ENCODE measurements at regions not wholly inside any gene's neighbourhood (a gene's known extent, or its start where the extent isn't known, plus 50 kb on each side); places are given as distances from the start of the nearest gene placed in this dataset.
A peak's percentile ranks its signal among the peaks of the same experiment; 100 is the strongest.

GRCh38 chr4:125505621-125506020, 190.9 kb downstream of the FAT4 start:
- in situ Hi-C loops (cut with MboI; ENCODE audit: low sequenced_read_pairs): no loop called here
- Histone ChIP-seq H3K9me3 (no peaks in the 10 kb centered on the region; the same call in 1 of the 2 replicates), H3K4me1 (0 out of 2 replicates have a peak, but pooled peaks cover 6% of the 10 kb centered on the region), H3K27me3 (ENCODE audit: low read depth) (no peaks in the 10 kb centered on the region), H3K4me3 (no peak overlapping the region), H3K36me3 (replicated peaks) (no peaks in the 10 kb centered on the region)
- DNase-seq (ENCODE audit: low spot score in 2 of 2): no peak

DNA sequence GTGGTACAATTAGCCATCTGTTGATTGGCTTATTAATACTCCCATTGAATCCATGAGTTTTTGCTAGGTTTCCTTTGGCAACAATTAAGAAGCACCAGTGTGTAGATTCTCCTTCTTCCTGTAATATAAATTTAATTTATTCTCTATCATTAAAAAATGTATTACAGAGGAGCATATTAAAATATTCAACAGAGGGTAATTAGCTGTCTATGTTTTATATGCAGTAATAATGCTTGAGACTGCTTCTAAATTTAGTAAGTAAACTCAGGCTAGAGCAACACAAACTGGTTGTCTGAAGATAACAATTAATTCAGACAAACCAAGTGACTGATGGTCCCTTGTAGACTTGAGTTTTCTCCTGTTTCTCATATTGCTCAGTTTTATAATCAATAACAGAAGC, 192.4 kb downstream of the FAT4 start:
- H3K27me3 ChIP-seq (ENCODE audit: low read depth): no peaks in the 10 kb centered on the region
- no peaks in the 10 kb centered on the region for H3K36me3 ChIP-seq (replicated peaks)
- DNase-seq (ENCODE audit: low spot score in 2 of 2): no peak
- in situ Hi-C loops (cut with MboI; ENCODE audit: low sequenced_read_pairs): no loop called here
- no peak overlapping the region for H3K4me3 ChIP-seq
- no peaks in the 10 kb centered on the region for H3K4me1 ChIP-seq
- no peaks in the 10 kb centered on the region; the same call in 1 of the 2 replicates for H3K9me3 ChIP-seq

DNA sequence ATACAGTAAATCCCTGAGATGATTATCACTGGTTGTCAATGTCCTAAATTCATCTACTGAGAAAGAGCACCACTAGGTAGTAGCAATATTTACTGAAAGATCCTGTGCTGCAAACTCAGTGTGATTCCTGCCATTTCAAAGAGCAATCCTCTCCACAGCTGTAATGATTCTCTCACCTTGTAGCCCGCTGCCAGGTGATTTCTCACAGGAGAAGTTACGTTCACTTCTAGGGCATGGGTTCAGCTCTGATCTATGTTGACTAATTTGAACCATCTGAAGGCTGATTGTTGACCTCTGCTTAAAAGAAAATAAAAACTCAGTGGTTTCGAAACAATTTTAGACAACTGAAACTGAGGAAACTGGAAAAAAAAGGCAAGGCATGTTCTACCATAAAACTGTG, 197.0 kb downstream of the FAT4 start:
- H3K4me3 ChIP-seq: no peak overlapping the region
- in situ Hi-C loops (cut with MboI; ENCODE audit: low sequenced_read_pairs): no loop called here
- no peaks in the 10 kb centered on the region for H3K27me3 ChIP-seq (ENCODE audit: low read depth)
- H3K9me3 ChIP-seq: no peaks in the 10 kb centered on the region; the same call in 1 of the 2 replicates
- H3K36me3 ChIP-seq (replicated peaks): no peaks in the 10 kb centered on the region
- no peak for DNase-seq (ENCODE audit: low spot score in 2 of 2)
- H3K4me1 ChIP-seq: peaks cover 6% of the 10 kb centered on the region; the same call in 1 of the 2 replicates

DNA sequence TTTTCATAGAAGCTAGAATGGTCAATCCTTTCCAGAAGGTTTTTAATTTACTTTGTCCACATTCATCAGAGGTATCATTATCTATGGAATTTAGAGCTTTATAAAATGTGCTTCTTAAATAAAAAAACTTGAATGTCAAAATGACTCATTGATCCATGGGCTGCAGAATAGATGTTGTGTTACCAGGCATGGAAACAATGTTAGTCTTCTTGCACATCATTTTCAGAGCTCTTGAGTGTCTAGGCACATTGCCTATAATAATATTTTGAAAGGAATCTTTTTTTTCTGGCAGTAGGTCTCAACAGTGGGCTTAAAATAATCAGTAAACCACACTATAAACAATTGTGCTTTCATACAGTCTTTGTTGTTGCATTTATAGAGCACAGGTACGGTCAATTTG, 200.3 kb downstream of the FAT4 start:
- Histone ChIP-seq H3K4me3 (no peak overlapping the region), H3K4me1 (peaks cover 29% of the 10 kb centered on the region), H3K36me3 (replicated peaks) (no peaks in the 10 kb centered on the region), H3K27me3 (ENCODE audit: low read depth) (no peaks in the 10 kb centered on the region), H3K9me3 (no peaks in the 10 kb centered on the region)
- DNase-seq (ENCODE audit: low spot score in 2 of 2): no peak
- in situ Hi-C loops (cut with MboI; ENCODE audit: low sequenced_read_pairs): no loop called here

- no peaks in the 10 kb centered on the region for H3K9me3 ChIP-seq
These were observed 203.1 kb downstream of the FAT4 start for GRCh38 chr4:125517831-125518230.

GRCh38 chr4:125518281-125518680, 203.5 kb downstream of the FAT4 start:
- in situ Hi-C loops (cut with MboI; ENCODE audit: low sequenced_read_pairs): no loop called here

More at GRCh38 chr4:125517831-125518230, 203.1 kb downstream of the FAT4 start:
- peak in 1 of 2 experiments; percentile 55 for DNase-seq (ENCODE audit: low spot score in 2 of 2)
- in situ Hi-C loops (cut with MboI; ENCODE audit: low sequenced_read_pairs): no loop called here
- Histone ChIP-seq H3K36me3 (replicated peaks) (no peaks in the 10 kb centered on the region), H3K27me3 (ENCODE audit: low read depth) (no peaks in the 10 kb centered on the region), H3K4me3 (no peak overlapping the region), H3K4me1 (peaks cover 29% of the 10 kb centered on the region)

DNA sequence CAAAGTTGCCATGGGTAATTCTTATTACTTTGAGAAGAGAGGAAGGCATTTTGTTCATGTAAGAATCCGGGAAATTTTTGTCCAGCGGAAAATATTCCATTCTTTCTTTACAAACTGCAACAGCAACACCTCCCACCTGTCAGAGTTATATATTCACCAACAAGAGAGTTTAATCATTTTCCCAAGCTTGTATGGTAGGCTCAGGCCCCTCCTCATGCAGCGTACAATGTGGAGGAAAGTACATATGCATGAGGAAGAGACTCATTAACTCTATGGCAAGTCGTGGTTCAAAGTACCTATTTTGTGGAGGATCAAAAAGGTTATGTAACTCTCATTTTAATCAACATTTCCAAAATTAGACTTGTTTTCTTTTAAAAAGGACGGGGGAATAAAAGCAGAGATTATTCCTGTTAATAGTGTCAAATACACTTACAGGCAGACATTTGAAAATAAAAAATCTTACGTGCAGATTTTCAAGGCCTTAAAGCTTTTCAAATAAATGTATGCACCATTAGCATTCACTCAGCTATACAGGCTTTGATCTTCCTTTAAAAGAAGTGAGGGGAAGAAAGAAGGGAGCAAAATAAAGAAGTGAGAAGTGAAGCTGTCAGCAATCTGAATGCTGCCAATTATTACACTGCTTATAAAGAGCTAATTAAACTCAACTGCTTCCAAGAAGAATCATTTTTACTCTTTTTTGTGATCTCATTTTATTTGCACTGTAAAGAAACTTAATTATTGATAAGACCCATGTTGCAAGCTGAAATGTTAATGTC, 204.8 kb downstream of the FAT4 start:
- no peaks in the 10 kb centered on the region for H3K9me3 ChIP-seq
- in situ Hi-C loops (cut with MboI; ENCODE audit: low sequenced_read_pairs): no loop called here
- DNase-seq (ENCODE audit: low spot score in 2 of 2): peak; percentile 52 to 83
- H3K4me1 ChIP-seq: peaks cover 26% of the 10 kb centered on the region
- H3K36me3 ChIP-seq (replicated peaks): no peaks in the 10 kb centered on the region
- no peak overlapping the region for H3K4me3 ChIP-seq
- H3K27me3 ChIP-seq (ENCODE audit: low read depth): no peaks in the 10 kb centered on the region

More at GRCh38 chr4:125518281-125518680, 203.5 kb downstream of the FAT4 start:
- Histone ChIP-seq H3K9me3 (no peaks in the 10 kb centered on the region), H3K4me1 (peaks cover 26% of the 10 kb centered on the region), H3K4me3 (no peak overlapping the region), H3K36me3 (replicated peaks) (no peaks in the 10 kb centered on the region), H3K27me3 (ENCODE audit: low read depth) (no peaks in the 10 kb centered on the region)
- peak in 1 of 2 experiments; percentile 93 for DNase-seq (ENCODE audit: low spot score in 2 of 2)

DNA sequence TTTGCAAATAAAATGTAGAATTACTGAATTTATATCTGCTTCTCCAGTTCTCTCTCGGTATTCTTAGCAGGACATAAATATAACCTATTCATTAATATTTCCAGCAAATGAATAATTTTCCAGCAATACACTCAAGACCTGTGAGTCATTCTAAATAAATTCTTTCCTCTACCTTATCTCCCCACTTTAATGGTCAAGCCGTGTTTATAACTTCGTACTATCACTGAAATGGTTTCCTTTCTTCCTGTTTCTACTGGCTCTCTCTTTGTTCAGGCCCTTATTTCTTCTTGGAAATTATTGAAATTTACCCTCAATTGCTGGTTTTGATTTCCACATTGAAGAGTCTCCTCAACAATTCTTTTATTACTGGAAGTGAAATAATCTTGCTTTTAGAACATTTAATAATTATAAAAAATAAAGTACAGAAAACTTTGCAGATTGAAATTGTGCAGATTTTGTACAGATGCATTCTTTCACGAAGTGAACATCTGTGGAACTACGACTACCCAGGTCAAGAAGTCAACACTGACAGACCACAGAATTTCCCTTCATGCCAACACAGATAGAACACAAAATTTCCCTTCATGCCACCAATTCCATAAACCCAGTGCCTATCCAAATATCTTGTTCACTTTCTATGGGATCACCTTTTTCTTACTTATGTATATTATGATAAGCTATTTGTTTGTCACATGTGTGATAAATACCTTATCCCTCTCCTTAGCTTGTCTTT, 205.7 kb downstream of the FAT4 start:
- peaks cover 26% of the 10 kb centered on the region for H3K4me1 ChIP-seq
- DNase-seq (ENCODE audit: low spot score in 2 of 2): no peak
- in situ Hi-C loops (cut with MboI; ENCODE audit: low sequenced_read_pairs): no loop called here

DNA sequence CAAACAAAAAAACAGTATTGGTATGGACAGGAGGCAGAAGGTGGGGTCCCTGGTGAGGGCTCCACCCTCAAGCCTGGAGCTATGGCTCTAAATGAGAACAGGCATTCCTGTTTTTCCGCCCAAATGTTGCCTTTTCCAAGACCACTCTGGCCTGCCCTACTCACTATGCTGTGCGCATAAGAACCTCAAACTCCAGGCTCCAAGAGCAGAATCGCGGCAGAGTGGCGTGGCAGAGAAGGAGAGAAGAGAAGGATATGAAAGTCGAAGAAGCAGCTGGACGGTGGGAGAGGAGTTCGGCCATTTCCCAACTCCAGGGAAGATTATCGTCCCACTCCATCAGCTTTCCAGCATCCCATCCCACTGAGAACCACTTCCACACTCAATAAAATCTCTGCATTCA, 207.8 kb downstream of the FAT4 start:
- Histone ChIP-seq H3K27me3 (ENCODE audit: low read depth) (no peaks in the 10 kb centered on the region), H3K4me1 (peaks cover 25% of the 10 kb centered on the region), H3K4me3 (no peak overlapping the region), H3K36me3 (replicated peaks) (no peaks in the 10 kb centered on the region), H3K9me3 (no peaks in the 10 kb centered on the region)
- in situ Hi-C loops (cut with MboI; ENCODE audit: low sequenced_read_pairs): no loop called here
- DNase-seq (ENCODE audit: low spot score in 2 of 2): no peak

More for the DNA sequence above, 205.7 kb downstream of the FAT4 start:
- Histone ChIP-seq H3K27me3 (ENCODE audit: low read depth) (no peaks in the 10 kb centered on the region), H3K4me3 (no peak overlapping the region), H3K36me3 (replicated peaks) (no peaks in the 10 kb centered on the region), H3K9me3 (no peaks in the 10 kb centered on the region)

- Histone ChIP-seq H3K9me3 (no peaks in the 10 kb centered on the region), H3K4me3 (no peak overlapping the region), H3K36me3 (replicated peaks) (no peaks in the 10 kb centered on the region), H3K4me1 (peaks cover 21% of the 10 kb centered on the region), H3K27me3 (ENCODE audit: low read depth) (no peaks in the 10 kb centered on the region)
- no peak for DNase-seq (ENCODE audit: low spot score in 2 of 2)
- in situ Hi-C loops (cut with MboI; ENCODE audit: low sequenced_read_pairs): no loop called here
These were observed 208.2 kb downstream of the FAT4 start for GRCh38 chr4:125522992-125523391.

DNA sequence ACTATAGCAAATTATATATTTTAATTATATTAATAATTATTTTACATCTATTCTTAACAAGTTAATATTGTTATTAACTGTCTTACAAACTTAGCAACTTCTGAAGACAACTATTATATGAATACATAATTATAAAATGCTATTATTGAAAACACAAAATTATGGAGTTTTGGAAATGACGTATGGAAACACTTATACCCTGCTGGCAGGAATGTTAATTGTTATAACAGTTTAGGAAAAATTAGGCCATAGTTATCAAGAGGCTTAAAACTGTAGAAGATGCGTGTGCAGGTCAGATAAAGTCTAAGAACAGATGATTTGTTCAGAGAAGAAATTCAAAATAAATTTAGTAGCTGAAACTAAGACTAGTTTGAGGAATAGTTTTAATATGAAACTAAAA, 211.7 kb downstream of the FAT4 start:
- Histone ChIP-seq H3K4me3 (no peak overlapping the region), H3K9me3 (no peaks in the 10 kb centered on the region), H3K36me3 (replicated peaks) (no peaks in the 10 kb centered on the region), H3K27me3 (ENCODE audit: low read depth) (no peaks in the 10 kb centered on the region), H3K4me1 (no peaks in the 10 kb centered on the region)
- no peak for DNase-seq (ENCODE audit: low spot score in 2 of 2)
- in situ Hi-C loops (cut with MboI; ENCODE audit: low sequenced_read_pairs): no loop called here

- in situ Hi-C loops (cut with MboI; ENCODE audit: low sequenced_read_pairs): no loop called here
- Histone ChIP-seq H3K27me3 (ENCODE audit: low read depth) (no peaks in the 10 kb centered on the region), H3K36me3 (replicated peaks) (no peaks in the 10 kb centered on the region), H3K9me3 (no peaks in the 10 kb centered on the region), H3K4me1 (no peaks in the 10 kb centered on the region), H3K4me3 (no peak overlapping the region)
- DNase-seq (ENCODE audit: low spot score in 2 of 2): no peak
These were observed 212.9 kb downstream of the FAT4 start for GRCh38 chr4:125527681-125528080.

DNA sequence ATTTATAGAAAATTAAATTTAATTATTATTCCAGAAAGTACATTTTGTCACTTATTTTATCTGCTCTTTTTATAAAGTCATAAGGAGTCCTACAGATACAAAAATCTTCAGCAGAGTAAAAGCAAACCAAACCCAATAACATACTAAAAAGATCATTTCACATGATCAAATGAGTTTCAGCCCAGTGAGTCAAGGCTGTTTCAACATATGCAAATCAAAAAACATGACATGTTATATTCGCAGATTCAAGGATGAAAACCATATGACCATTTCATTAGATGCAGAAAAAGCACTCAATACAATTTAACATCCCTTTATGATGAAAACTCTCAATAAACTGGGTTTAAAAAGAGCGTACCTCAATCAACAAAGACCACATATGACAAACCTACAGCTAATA, 214.3 kb downstream of the FAT4 start:
- Histone ChIP-seq H3K4me1 (no peaks in the 10 kb centered on the region), H3K4me3 (no peak overlapping the region), H3K9me3 (no peaks in the 10 kb centered on the region), H3K36me3 (replicated peaks) (no peaks in the 10 kb centered on the region), H3K27me3 (ENCODE audit: low read depth) (no peaks in the 10 kb centered on the region)
- no peak for DNase-seq (ENCODE audit: low spot score in 2 of 2)
- in situ Hi-C loops (cut with MboI; ENCODE audit: low sequenced_read_pairs): no loop called here

- Histone ChIP-seq H3K36me3 (replicated peaks) (no peaks in the 10 kb centered on the region), H3K4me3 (no peak overlapping the region), H3K4me1 (peaks cover 10% of the 10 kb centered on the region), H3K9me3 (peaks cover 3% of the 10 kb centered on the region; the same call in 1 of the 2 replicates), H3K27me3 (ENCODE audit: low read depth) (no peaks in the 10 kb centered on the region)
- in situ Hi-C loops (cut with MboI; ENCODE audit: low sequenced_read_pairs): no loop called here
- DNase-seq (ENCODE audit: low spot score in 2 of 2): no peak
These were observed 223.9 kb downstream of the FAT4 start for GRCh38 chr4:125538670-125539069.
